NCI-H510A treated with DMSO at 0.1 percent for 48 hours (cell line): ENCODE measurements at regions not wholly inside any gene's neighbourhood (a gene's known extent, or its start where the extent isn't known, plus 50 kb on each side); places are given as distances from the start of the nearest gene placed in this dataset.

Experiments
- DNase-seq: peaks from one replicate; lab custom pipeline; 2025; lab: John Stamatoyannopoulos, UW

DNA sequence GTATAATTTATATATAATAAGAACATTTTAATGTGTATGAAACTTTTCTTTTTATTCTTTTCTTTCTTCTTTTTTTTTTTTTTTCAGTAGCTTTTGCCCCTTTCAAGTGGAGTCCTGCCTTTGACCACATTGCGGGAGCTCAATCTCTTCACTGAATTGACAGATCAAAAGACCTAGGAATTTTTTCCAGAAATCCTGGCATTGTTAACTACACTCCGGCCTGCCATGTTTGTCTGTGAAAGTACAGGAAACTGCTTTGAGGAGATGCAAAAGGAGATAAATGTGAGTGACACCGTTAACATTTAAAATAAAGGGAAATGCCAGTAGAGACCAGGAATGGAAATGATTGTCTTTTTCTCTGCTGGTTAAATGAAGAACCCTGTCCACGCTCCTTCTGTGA is 159.3 kb upstream of the VCX3A start:
- DNase-seq, result no peak

GRCh38 chrX:6693051-6693450 is 158.1 kb upstream of the VCX3A start:
- DNase-seq, result no peak

DNA sequence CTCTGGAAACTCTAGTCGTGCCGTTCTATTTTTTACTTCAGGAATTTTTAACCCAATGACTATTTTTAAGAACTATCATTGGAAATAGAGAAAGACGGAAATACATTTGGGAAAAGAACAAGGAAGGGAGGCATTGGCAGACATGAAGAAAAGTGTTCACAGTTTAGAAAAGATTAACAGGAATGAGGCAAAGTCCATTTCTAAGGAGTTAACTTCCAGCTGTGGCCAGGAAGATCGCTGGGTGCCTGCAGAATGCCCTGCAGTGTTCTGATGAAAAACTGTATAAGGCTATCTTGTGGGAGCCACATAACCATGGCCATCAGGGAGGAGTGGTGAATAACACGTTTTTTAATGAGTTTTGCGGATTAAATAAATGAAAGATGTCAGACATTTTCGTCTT is 150.6 kb upstream of the VCX3A start:
- DNase-seq, result no peak

GRCh38 chrX:6683353-6683752 is 148.4 kb upstream of the VCX3A start:
- DNase-seq, result no peak

DNA sequence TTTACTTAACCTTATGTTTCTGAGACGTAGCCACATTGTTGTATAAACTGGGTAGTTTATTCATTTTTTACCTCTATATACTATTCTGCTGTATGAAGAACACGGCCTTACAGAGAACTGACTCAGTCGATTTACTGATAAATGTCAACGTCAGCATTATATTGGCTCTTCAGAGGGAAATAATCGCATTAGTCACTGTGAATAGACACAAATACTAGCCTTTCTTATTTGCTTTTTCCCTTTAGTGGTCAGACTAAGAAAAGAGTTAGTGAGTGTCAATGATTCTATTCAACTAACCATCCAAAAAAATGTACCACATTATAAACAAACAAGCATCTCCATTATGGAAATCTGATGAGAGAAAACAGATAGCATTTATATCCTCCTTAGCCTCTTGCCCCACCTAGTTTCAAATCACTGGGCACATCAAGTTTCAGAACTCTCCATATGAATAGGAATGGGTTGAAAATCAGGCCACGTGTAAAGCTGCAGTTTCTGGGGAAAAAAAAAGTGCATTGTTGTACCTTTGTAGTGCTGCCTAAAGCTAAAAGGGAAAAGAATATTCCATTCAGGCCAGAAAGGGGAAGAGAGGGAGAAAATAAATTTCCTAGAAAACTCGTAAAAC is 146.7 kb upstream of the VCX3A start:
- no peak for DNase-seq

DNA sequence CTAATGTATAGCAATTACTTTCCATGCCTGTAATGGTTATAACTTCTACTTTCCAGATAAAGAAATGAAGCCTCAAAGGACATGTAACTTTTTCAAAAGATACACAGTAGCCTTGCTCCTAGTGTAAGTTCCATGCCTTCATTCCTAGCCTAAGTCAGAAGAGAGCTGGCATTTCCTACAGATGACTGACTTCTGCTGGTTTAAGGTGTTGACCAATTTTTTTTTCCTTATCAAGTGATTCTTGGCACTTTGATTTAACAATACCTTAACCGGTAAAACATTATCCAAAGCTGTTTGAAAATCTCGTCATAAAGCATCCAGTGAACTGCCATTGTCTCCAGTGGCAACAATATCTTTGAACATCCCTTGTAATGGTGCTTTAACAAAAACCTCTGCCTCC is 145.1 kb upstream of the VCX3A start:
- DNase-seq, result no peak

GRCh38 chrX:6679550-6679949 is 144.6 kb upstream of the VCX3A start:
- no peak for DNase-seq

DNA sequence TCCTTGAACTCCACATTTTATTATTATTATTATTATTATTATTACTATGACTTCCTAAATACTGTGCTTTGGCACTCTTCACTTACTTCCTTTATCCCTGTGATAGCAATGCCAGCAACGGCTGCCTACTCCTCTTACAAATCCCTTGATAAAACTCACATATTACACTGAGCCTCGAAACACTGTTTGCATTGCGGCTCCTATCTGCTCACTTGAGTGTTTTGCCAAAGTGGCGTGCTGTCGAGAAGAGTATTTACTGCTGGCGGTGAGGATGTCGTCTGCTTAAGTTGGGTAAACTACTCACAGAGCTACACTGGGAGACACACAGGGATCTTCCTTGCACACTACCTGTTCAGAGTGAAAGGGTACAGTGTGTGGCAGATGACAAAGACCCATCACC is 143.4 kb upstream of the VCX3A start:
- peak; percentile 78 for DNase-seq

- DNase-seq, result no peak
These were observed 139.8 kb upstream of the VCX3A start for GRCh38 chrX:6674734-6675133.

GRCh38 chrX:6667048-6667768 is 132.3 kb upstream of the VCX3A start:
- DNase-seq, result no peak

- DNase-seq, result no peak
These were observed 131.7 kb upstream of the VCX3A start for GRCh38 chrX:6666624-6667023.

GRCh38 chrX:6661736-6662135 is 126.8 kb upstream of the VCX3A start:
- DNase-seq, result no peak

GRCh38 chrX:6660567-6661264 is 125.8 kb upstream of the VCX3A start:
- no peak for DNase-seq

GRCh38 chrX:6645216-6645615 is 110.3 kb upstream of the VCX3A start:
- DNase-seq, result no peak

GRCh38 chrX:6644411-6644810 is 109.5 kb upstream of the VCX3A start:
- no peak for DNase-seq

- DNase-seq, result no peak
These were observed 105.8 kb upstream of the VCX3A start for GRCh38 chrX:6640727-6641126.

GRCh38 chrX:6614506-6614905 is 79.6 kb upstream of the VCX3A start:
- DNase-seq, result no peak

- no peak for DNase-seq
These were observed 64.4 kb upstream of the VCX3A start for GRCh38 chrX:6599230-6599860.
